H9 (cell line): ENCODE measurements at regions not wholly inside any gene's neighbourhood (a gene's known extent, or its start where the extent isn't known, plus 50 kb on each side); places are given as distances from the start of the nearest gene placed in this dataset.

Source experiments
- DNase-seq: peaks from one replicate; pipeline ENCODE4 v3.0.0-alpha.2; 2017
- H2AFZ ChIP-seq: one replicate; pipeline ENCODE4 v1.6.1; 2013; ENCODE audit warnings: mild to moderate bottlenecking, low read length, control low read depth, moderate library complexity
- H2AK5ac ChIP-seq: 2 replicates; pipeline ENCODE4 v1.6.1; 2013; ENCODE audit warnings: low read length, control low read depth, mixed read lengths; ENCODE audit not compliant: insufficient read length
- H2BK120ac ChIP-seq: one replicate; pipeline ENCODE4 v1.6.1; 2013; ENCODE audit warnings: low read depth, mild to moderate bottlenecking, low read length, control low read depth, inconsistent platforms; ENCODE audit not compliant: poor library complexity, severe bottlenecking
- H2BK12ac ChIP-seq: 2 replicates; pipeline ENCODE4 v1.6.1; 2013; ENCODE audit warnings: low read length, control low read depth, mixed read lengths, low read depth; ENCODE audit not compliant: insufficient read length
- H2BK15ac ChIP-seq: 2 replicates; pipeline ENCODE4 v1.6.1; 2013; ENCODE audit warnings: low read depth, low read length, control low read depth
- H2BK20ac ChIP-seq: one replicate; pipeline ENCODE4 v1.6.1; 2013; ENCODE audit warnings: low read depth, mild to moderate bottlenecking, low read length, control low read depth, inconsistent platforms; ENCODE audit not compliant: poor library complexity, severe bottlenecking
- H2BK5ac ChIP-seq: 2 replicates; pipeline ENCODE4 v1.6.1; 2013; ENCODE audit warnings: low read length, control low read depth, mixed read lengths; ENCODE audit not compliant: insufficient read length
- H3K14ac ChIP-seq: 2 replicates; pipeline ENCODE4 v1.6.1; 2013; ENCODE audit warnings: low read length, control low read depth; ENCODE audit not compliant: insufficient read depth
- H3K18ac ChIP-seq: 2 replicates; pipeline ENCODE4 v1.6.1; 2013; ENCODE audit warnings: low read depth, mild to moderate bottlenecking, mixed read lengths, low read length, control low read depth; ENCODE audit not compliant: insufficient read length
- H3K23ac ChIP-seq: 2 replicates; pipeline ENCODE4 v1.6.1; 2013; ENCODE audit warnings: low read length, control low read depth, mixed read lengths, low read depth; ENCODE audit not compliant: insufficient read length
- H3K23me2 ChIP-seq: 2 replicates; pipeline ENCODE4 v1.6.1; 2013; ENCODE audit warnings: low read depth, mild to moderate bottlenecking, mixed read lengths, low read length, control low read depth; ENCODE audit not compliant: insufficient read length, poor library complexity, severe bottlenecking
- H3K27ac ChIP-seq: 2 replicates; pipeline ENCODE4 v1.5.1; 2013; ENCODE audit warnings: low read length, control low read depth, mixed read lengths, low read depth; ENCODE audit not compliant: insufficient read length
- H3K27me3 ChIP-seq: 2 replicates; pipeline ENCODE4 v1.6.1; 2013; ENCODE audit warnings: low read length, control low read depth, inconsistent platforms; ENCODE audit not compliant: insufficient read depth
- H3K4ac ChIP-seq: 2 replicates; pipeline ENCODE4 v1.6.1; 2013; ENCODE audit warnings: low read depth, mild to moderate bottlenecking, control low read depth, inconsistent platforms, low read length, moderate library complexity
- H3K4me1 ChIP-seq: 2 replicates; pipeline ENCODE4 v1.6.1; 2013; ENCODE audit warnings: low read length, control low read depth, inconsistent platforms; ENCODE audit not compliant: insufficient read depth
- H3K4me2 ChIP-seq: 2 replicates; pipeline ENCODE4 v1.6.1; 2013; ENCODE audit warnings: low read length, control low read depth, mixed read lengths; ENCODE audit not compliant: insufficient read length, insufficient read depth
- H3K56ac ChIP-seq: 2 replicates; pipeline ENCODE4 v1.6.1; 2013; ENCODE audit warnings: low read depth, mild to moderate bottlenecking, mixed read lengths, low read length, control low read depth; ENCODE audit not compliant: insufficient read length
- H3K79me1 ChIP-seq: 2 replicates; pipeline ENCODE4 v1.6.1; 2013; ENCODE audit warnings: low read depth, mild to moderate bottlenecking, moderate library complexity, low read length, control low read depth, inconsistent platforms; ENCODE audit not compliant: insufficient read depth, poor library complexity, severe bottlenecking
- H3K79me2 ChIP-seq: 2 replicates; pipeline ENCODE4 v1.6.1; 2013; ENCODE audit warnings: low read length, control low read depth, inconsistent platforms; ENCODE audit not compliant: insufficient read depth
- H3K9ac ChIP-seq: 2 replicates; pipeline ENCODE4 v1.6.1; 2013; ENCODE audit warnings: low read length, control low read depth, mixed read lengths; ENCODE audit not compliant: insufficient read length; ENCODE audit errors: extremely low read depth
- H3K9me3 ChIP-seq: one replicate; pipeline ENCODE4 v1.6.1; 2013; ENCODE audit warnings: low read depth, low read length, inconsistent platforms; ENCODE audit not compliant: control insufficient read depth
- H3T11ph ChIP-seq: one replicate; pipeline ENCODE4 v1.6.1; 2013; ENCODE audit warnings: mild to moderate bottlenecking, low read length, control low read depth, inconsistent platforms
- H4K20me1 ChIP-seq: one replicate; pipeline ENCODE4 v1.6.1; 2013; ENCODE audit not compliant: control insufficient read depth, insufficient read length, insufficient read depth
- H4K5ac ChIP-seq: 2 replicates; pipeline ENCODE4 v1.6.1; 2013; ENCODE audit warnings: low read depth, mild to moderate bottlenecking, mixed read lengths, low read length, control low read depth; ENCODE audit not compliant: insufficient read length
- H4K8ac ChIP-seq: replicated peaks from 2 replicates; pipeline ENCODE4 v1.6.1; 2013; ENCODE audit warnings: low read length, control low read depth, mixed read lengths, low read depth; ENCODE audit not compliant: insufficient read length
- H4K91ac ChIP-seq: 2 replicates; pipeline ENCODE4 v1.6.1; 2013; ENCODE audit warnings: low read depth, mild to moderate bottlenecking, moderate library complexity, mixed read lengths, low read length, control low read depth; ENCODE audit not compliant: insufficient read length
- H3K27ac Mint-ChIP-seq, 3 experiments: 2 replicates in 2 of 3; 3 replicates in 1 of 3; pipeline ENCODE4 v1.8.0; 2020 to 2021; ENCODE audit warnings: mixed read lengths in 3 of 3, mild to moderate bottlenecking in 1 of 3, moderate library complexity in 1 of 3
- H3K27me3 Mint-ChIP-seq: 2 replicates; pipeline ENCODE4 v1.8.0; 2021; ENCODE audit warnings: low read depth, mild to moderate bottlenecking, moderate library complexity, mixed read lengths
- H3K36me3 Mint-ChIP-seq, 3 experiments: 2 replicates in 2 of 3; 3 replicates in 1 of 3; pipeline ENCODE4 v1.8.0; 2020 to 2021; ENCODE audit warnings: low read depth in 3 of 3, mixed read lengths in 3 of 3; ENCODE audit not compliant: insufficient read depth in 1 of 3
- H3K4me1 Mint-ChIP-seq, 2 experiments: 2 replicates each; pipeline ENCODE4 v1.8.0; 2020; ENCODE audit warnings: mixed read lengths in 2 of 2
- H3K4me3 Mint-ChIP-seq, 2 experiments: 2 replicates in 1 of 2; 3 replicates in 1 of 2; pipeline ENCODE4 v1.8.0; 2020 to 2021; ENCODE audit warnings: mild to moderate bottlenecking in 2 of 2, mixed read lengths in 2 of 2, moderate library complexity in 1 of 2
- H3K9me3 Mint-ChIP-seq, 2 experiments: 2 replicates in 1 of 2; 3 replicates in 1 of 2; pipeline ENCODE4 v1.8.0; 2020; ENCODE audit warnings: mild to moderate bottlenecking in 2 of 2, mixed read lengths in 2 of 2, moderate library complexity in 1 of 2
- CTCF ChIP-seq: fragments of 200-600 bp; sonication (generic); conservative IDR thresholded peaks from 3 replicates; pipeline ENCODE4 v1.8.0; 2021; ENCODE audit warnings: antibody characterized with exemption, mild to moderate bottlenecking
- WGBS: extraction: QIAGEN DNeasy Blood & Tissue Kit; methylation state at CpG from one replicate; pipeline ENCODE4 v1.1.7; 2013; ENCODE audit warnings: missing lambda C conversion rate, low lambda C conversion rate, mixed read lengths; ENCODE audit not compliant: insufficient read length; ENCODE audit errors: extremely low coverage; 5-methylcytosine and 5-hydroxymethylcytosine counted together

- Histone ChIP-seq H3K4me1 (no peaks in the 10 kb centered on the region), H3K4me2 (no peak overlapping the region), H2BK20ac (no peak overlapping the region), H3K27me3 (no peaks in the 10 kb centered on the region), H2AFZ (no peak overlapping the region), H4K20me1 (no peaks in the 10 kb centered on the region), H3K23me2 (no peaks in the 10 kb centered on the region), H3K27ac (no peak overlapping the region), H3K9ac (no peak overlapping the region), H3K79me2 (no peaks in the 10 kb centered on the region), H2BK5ac (no peak overlapping the region), H3K56ac (no peak overlapping the region), H3K18ac (no peak overlapping the region), H2BK12ac (no peak overlapping the region), H2AK5ac (no peak overlapping the region), H3K23ac (no peak overlapping the region), H2BK120ac (no peak overlapping the region), H4K5ac (no peak overlapping the region), H3K14ac (no peak overlapping the region), H3K79me1 (no peaks in the 10 kb centered on the region), H4K8ac (no peak overlapping the region), H4K91ac (no peak overlapping the region), H2BK15ac (no peak overlapping the region), H3K4ac (no peak overlapping the region), H3K9me3 (no peaks in the 10 kb centered on the region), H3T11ph (no peak overlapping the region)
- Mint-ChIP-seq H3K4me1 (no peaks in the 10 kb centered on the region), H3K36me3 (no peaks in the 10 kb centered on the region), H3K9me3 (peaks cover 0 to 2% of the 10 kb centered on the region in 2 experiments; a peak in 1 of 5 replicates), H3K27me3 (no peaks in the 10 kb centered on the region), H3K27ac (no peak overlapping the region), H3K4me3 (no peak overlapping the region)
- TF ChIP-seq CTCF, result no peak
- DNase-seq, result no peak
- no CpG with 5 or more reads among the region's 2 CpGs for WGBS
These were observed 1568.6 kb upstream of the GOT2 start for GRCh38 chr16:60302676-60303075.
